HG02678 (cell line): ENCODE measurements at regions not wholly inside any gene's neighbourhood (a gene's known extent, or its start where the extent isn't known, plus 50 kb on each side); places are given as distances from the start of the nearest gene placed in this dataset.

ENCODE experiments used
- ATAC-seq: cut with Tn5 transposase; IDR thresholded peaks from one replicate; pipeline ENCODE4 v1.9.1; 2021; ENCODE audit warnings: mild to moderate bottlenecking, moderate library complexity; ENCODE audit not compliant: unreplicated experiment

DNA sequence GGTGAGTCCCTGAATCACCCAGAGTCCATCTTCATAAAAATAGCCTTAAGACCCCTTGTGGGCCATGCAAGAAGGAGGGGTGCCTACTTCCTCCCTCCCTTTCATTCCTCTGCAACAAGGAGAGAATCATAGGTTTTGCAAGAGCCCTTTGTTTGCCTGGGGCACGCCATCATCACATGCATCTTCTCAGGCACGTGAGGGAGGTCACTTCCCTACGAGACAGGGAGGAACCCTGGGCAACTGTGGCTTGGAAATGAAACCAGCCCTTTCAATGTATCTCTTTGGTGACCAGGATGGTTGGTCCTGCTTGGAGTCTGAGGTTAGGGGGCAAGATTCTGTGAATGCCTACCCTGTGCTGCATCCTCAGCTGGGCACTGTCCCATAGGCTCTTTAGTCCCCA is 194.8 kb downstream of the MAFB start:
- no peak for ATAC-seq

DNA sequence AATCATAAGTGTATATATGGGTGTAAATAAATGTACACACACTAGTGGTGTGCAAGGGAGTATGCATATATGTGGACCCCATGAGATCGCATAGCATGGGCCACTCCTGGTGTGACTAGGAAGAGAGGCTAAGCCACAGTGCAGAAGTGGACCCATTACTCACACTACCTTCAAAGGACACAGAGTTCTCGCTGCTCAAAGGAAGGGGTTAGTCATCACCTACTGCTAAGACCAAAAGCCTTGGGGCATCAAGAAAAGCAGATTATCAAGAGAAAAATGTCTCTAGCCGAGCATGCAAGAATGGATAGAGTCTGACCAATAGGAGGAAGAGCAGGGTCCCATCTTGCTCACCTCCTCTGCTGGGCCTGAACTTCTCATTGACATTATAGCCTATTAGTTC is 195.5 kb downstream of the MAFB start:
- ATAC-seq = no peak

DNA sequence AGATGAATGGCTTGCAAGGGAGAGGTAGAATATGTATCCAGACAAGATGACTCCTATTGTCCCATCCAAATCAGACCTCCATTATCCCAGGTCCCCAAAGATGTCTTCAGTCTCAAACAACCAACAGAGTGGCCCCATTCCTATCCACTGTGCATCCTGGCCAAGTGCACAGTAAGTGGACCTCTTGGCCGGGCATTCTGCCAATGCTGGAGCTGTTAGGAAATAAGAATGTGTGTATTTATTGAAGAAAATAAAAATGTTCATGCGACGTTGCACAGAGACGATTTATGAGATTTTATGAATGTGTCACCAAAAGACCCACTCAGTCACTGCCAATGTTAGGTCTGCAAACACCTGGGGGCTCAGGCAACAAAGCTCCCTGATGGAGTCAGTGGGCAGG is 196.0 kb downstream of the MAFB start:
- ATAC-seq = no peak

DNA sequence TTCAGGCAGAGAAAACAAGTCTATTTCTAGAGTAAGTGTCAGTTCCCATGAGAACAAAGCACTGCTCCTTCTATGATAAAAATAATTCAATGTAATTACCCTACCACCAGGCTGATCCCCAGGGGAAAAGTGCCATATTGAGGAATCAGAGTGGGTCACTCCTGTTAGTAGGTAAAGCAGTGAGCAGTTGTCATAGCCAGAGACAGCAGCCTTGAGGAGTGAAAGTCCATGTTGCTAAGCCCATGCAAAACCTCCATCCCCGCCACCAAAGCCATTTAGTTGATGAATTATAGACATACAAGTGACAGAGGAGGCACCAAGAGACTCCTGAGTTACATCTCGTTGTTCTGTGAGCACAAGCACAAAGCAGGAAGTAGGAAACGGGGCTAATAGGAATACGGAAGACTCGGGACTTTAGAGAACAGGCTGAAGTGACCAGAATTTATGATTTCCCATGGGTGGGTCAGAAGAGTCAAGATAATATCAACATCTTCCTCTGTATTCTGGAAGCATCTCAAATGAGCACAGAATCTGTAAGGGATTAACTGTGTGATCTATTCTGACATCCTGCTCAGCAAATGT is 197.9 kb downstream of the MAFB start:
- no peak for ATAC-seq

DNA sequence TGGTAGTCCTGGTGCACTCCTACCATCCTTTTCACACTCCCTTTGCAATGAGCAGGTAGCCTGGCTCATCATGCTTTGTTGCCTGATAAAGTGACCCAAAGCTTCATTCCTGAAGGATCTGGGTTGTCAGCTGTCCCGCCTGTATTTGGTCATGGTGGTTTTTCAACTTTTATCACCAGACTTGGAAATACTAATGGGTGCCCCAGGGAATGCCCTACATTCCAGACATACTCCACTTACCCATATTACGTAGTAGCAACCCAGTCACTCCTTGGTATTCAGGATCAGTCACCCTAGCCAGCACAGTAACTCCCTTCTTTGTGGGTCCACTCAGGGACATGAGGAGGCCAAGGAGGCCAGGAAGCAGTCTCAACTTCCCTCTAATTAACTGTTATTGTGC is 199.2 kb downstream of the MAFB start:
- no peak for ATAC-seq

DNA sequence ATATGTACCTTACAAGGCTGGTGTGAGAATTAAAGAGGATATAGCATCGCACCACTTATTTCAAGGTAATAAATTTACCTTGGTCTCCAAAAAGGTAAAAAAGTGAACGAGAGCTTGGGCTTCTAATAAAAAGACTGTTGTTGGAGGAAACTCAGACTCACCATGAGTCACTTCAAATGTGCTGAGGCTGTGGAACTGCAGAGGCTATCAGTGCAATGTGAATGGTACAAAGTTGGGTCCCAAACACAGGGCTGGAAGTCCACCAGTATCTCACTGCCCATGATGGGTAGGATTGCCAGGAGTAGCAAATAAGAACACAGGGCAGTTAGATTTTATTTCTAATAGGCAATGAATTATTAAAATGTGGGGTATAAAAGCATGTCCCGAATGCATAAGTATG is 200.6 kb downstream of the MAFB start:
- ATAC-seq = no peak

DNA sequence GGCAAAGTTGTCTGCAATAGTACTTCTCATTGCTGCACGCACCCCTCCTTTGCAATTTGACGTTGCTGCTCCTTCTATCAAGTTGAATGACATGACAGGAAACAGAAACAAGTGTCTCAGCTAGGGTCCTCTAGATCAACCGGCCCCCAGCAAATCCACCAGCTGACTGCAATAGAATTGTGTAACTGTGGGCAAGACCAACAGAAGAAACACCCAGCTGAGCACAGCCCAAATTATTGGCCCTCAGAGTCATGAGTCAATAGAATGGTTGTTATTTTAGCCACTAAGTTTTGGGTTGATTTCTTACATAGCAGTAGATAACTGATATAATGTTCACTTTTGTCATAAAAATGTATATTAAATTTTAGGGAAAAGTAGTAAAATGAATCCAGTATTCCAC is 202.7 kb downstream of the MAFB start:
- ATAC-seq = no peak

DNA sequence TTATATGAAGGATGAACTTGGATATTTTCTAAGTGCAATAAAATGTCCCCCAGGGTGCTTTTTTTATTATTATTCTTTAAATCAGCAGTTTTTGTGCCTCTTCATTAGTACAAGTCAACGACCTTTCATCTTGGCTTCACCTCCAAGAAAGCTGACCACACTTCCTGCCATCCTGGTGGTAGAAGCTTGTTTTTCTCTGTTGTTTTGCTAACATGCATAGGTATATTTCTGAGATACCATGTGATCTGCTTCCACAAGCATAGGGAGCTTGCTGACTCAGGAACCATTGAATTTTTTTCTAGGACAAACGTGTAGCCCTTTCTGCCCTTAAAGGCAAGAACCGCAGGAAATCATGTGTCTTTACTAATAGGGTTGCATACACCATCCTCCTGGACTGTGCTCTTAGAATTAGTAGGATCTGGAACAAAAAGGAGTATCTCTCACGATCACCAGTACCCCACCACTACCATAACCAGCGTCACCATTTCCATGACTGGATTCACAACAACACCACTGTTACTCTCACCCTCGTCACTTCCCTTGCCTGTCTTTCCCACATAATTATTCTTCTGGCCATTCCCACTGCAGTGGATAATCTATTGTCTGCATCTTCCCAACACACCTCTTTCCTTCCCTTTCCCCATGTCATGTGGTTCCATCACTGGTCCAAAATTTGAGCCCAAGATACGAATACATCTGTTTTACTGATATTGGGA is 207.1 kb downstream of the MAFB start:
- ATAC-seq = no peak

DNA sequence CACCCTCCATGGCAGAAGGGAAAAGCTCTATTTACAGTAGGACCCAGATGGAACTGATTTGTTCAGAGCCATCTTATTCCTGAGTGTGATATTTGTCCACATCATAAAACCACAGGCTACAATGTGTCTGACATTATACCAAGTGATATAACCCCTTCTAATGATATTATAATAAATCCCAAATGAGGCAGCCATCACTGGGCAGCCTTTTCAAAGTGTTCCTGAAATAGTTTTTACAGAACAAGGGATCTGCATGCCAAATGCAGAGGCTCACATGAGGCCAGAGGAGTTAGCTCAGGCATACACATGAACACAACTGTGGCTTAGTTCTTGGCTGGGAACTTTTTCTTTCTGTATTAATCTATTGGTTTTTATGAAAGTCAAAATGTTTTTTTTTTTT is 207.7 kb downstream of the MAFB start:
- ATAC-seq = no peak

DNA sequence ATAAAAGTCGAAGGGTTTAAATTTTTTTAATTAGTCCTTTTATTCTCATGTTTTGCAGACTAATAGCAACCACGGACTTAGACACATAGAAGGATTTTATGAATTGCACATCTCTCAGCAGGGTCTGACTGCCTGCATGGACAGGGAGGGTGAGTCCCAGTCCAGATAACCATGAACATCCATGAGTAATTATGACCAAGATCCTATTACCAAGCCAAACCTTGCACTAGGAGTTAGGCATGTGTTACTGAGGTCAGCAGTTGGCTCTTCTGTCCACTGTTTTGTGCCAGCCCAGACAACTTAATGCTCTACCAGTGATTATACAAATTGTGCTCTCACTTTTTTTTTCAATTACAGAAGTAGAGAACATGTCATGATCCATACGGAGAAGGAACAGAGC is 211.2 kb downstream of the MAFB start:
- ATAC-seq = no peak

DNA sequence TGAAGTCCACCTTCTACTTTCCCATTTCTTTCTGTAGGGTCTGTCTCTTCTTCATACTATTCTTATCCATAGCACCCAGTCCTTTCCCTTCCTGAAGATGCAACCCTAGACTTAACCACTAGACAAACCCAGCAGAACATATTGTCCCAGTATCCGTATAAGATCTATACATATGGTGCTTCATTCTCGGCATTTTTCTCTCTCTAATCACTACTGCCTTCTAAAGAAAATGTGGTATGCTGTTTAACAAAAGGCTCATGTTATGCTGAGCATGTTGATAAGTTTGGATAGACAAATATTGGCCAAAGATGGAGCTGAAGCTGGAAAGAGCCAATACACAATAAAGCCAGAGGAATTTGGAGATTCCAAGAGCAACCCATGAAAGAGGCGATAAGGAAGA is 212.6 kb downstream of the MAFB start:
- ATAC-seq = no peak

DNA sequence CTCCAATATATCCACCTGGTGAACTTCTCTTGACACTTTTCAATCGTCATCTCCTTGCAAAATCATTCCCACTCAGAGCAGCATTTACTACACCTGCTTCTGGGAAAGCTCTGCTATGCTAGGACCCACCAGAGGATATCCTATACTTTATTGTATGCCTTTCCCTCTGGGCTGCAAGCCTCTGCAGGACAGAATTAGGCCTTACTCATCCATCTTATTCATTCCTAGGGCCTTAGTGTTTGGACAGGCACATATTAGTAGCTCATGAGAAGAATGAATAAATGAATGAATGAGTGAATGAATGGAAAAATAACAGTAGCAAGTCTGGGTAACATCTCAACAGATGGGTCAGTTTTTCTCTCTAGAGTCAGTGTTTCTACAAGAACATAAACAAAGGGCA is 216.1 kb downstream of the MAFB start:
- no peak for ATAC-seq

DNA sequence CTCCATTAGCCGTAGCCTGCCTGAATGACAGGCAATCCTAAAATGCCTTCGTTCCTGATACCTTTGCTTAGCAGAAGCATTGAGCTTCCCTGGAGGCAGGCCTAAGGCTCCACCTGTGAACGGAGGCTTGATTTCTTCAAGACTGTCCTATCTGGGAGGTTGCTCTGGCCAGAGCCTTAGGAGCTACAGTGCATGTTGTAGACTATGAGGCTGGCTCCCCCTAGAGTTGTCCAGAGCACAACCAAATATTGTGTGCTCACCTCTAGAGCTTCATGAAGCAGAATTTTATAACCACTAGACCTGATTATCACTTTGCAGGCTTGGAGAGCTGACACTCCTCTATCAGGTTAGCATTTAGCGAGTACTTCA is 217.8 kb downstream of the MAFB start:
- no peak for ATAC-seq

DNA sequence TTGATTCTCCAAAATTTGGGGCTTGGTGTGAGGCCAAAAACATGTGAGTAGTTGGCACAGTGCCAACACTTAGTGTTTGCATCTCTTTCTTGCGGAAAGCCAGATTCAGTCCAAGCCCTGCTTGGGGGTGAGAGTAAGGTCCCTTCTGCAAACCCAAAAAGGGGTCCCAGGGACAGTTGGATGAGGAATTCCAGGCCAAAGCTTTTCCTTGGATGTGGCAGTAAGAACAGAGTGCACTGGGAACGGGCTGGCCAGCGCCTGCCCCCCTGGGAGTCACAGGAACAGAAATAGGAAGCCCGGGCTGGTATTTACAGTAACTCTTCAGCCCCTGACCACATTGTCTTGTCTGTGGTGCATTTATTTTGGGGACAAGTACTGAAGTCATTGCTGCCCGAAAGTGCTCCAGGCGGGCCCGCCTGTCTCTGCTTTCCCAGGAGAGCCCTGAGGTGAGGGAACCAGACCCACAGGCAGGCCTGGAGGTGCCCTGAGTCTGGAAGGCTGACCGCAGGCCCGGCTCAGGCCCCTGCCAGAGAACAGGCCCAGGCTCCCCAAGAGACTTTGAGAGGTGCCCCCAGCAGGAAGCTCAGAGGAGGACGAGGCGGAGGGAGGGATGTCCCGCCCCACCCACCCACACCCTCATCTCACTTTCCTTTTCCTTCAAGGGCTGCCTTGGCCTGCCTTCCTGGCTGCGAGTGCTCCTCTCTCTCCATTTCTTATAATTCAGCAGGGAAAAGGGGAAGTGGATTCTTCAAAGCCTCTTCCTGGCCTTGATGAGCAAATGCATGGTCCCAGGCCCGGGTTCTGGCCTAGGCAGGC is 218.4 kb downstream of the MAFB start:
- ATAC-seq = no peak

DNA sequence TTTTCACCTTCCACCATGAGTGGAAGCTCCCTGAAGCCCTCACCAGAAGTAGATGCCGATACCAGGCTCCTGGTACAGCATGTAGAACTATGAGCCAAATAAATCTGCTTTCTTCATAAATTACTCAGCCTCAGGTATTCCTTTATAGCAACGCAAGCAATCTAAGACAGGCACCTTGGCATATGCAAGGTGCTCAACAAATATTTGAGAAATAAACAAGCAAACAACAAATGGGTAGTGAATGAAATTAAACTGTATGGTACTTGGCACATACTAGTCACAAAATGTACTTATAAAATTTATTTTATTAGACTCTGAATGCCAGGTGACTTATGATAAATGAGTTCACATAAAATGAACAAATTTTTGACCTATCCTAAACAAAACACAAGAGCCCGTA is 220.3 kb downstream of the MAFB start:
- ATAC-seq = no peak

DNA sequence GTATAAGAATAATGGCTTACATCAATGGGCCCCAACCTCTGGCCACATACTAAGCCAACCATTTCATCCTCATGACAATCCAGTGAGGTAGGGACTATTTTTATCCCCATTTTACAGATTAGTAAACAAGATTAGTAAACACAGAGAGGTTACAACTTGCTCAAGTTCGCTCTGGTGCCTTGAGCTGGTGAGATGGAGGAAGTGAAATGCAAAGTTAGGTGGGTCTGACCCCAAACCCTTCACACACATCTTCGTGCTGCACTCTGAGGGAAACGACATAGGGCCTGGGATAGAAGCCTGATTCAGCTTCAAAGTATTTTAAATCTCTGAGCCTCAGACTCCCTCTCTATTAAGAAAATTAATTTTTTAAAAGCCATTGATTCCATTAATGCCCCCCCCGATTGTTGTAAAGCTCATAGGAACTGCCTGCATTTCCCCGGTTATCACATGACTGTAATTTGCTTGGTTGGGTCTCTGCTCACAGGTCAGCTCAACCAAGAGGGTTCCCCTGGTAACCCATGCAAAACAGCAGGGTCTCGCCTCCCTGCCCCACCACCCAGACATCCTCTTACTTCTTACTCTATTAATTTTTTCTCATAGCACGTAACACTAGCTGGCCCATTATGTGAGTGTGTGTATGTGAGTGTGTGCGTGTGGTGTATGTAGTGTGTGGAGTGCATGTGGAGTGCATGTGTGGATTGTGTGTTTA is 221.2 kb downstream of the MAFB start:
- ATAC-seq = no peak

DNA sequence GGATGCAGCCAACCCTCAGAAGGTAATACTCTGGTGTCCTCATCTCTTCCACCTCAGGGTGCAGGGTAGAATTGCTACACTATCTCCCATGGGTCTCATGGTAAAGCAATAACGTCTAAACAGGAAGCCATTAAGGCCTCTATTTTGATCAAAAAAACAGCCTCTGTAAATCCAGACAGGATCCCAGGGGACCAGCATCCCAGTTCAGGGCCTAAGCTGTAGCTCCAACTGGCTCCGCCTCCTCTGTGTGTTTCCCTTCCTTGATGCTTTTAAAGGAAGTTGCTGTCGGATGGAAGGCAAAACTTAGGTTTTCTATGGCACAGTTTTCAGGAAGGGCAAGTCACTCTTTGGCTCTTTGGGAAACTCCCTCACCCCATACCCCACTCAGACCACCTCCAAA is 222.0 kb downstream of the MAFB start:
- ATAC-seq = no peak

DNA sequence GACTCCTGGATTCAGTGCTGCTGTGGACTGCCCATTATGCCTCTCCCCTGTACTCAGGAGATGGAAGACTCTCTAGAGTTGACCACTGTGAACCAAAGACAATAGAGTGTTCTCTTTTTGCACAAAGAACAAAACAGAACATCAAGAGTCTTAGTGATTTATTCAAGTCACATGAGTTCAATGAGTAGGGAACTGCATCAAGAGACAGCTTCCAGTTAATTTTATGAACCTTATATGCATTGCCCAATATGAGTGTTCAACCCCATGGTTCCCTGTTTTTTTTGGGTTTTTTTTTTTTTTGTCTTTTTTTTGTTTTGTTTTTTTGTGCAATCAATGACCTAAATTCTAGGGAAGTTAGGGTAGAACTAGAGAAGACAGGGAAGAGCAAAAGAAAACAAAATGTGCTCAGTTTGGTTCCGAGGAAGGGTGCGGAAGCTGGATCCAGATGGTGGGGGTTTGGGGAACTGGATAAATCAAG is 224.3 kb downstream of the MAFB start:
- no peak for ATAC-seq

DNA sequence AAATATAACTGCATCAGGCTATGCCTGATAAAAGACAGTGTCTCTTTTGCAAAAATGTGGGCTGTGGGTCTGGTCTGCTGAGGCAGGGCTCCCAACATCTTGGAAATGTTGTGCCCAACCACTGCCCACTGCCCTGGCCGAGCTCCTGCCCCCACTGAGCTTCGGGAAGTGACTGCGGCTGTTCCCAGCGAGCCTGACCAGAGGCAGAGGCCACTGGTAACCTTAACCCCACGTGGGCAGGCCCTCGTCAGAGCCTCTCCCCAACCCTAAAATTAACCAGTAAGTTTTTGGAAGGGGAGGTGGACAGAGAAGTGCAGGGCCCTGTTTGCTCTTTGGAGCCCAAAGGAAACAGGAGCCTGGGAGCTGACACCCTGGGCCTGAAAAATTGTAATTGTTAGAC is 225.9 kb downstream of the MAFB start:
- ATAC-seq = no peak

DNA sequence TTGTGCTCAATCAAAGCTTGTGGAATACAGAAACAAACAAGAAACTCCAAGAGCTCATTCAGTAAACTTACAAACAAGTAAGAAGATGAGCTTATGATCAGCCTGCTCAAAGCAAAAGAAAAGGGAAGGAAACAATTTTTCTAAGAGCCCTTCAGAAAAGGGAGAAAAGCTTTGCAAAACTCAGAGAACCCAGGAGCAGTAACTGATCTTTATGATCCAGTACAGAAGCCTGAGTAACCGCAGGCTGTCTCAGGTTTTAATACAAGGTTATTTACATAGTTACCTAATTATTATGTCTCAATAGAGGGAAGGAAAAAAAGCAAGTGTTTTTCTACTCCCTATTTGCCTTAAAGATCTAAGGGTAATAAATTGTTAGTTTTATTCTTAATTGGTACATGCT is 226.5 kb downstream of the MAFB start:
- no peak for ATAC-seq

DNA sequence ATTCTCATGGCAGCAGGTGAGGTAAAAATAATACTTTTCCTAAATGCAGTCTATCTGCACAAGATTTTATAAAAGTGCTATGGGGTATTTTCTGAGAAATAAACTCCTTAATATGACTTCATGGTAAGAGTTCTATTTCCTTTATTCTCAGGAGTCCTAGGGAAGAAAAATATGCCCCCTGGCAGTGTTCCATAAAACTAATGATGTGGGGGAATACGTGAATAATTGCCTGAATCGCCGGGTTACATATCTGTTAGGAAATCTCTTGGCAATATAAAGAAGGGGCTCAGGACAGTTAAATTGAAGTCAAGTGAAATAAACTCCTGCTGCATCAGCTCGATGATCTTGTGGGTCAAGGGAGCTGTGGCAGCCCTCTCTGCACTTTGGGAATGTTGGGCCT is 229.7 kb downstream of the MAFB start:
- ATAC-seq = no peak

DNA sequence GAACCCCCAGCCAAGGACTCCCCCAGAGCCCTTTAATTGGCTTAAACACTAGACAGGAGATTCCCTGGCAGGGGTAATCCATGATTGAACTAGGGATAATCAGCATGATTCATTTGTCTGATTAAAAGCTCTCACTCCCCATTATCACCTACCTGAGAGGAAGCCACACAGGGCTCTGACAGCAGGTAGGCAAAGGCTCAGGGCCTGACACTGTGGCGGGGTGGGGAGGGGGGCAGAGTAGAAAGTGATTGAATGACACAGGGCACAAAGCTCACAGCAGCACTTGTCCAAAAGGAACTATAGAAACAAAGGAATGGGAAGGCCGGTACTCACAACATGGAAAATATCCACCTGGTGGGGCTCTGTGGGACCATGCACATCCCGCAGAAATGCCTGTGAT is 231.6 kb downstream of the MAFB start:
- no peak for ATAC-seq
